HG02588 (cell line): ENCODE measurements at regions not wholly inside any gene's neighbourhood (a gene's known extent, or its start where the extent isn't known, plus 50 kb on each side); places are given as distances from the start of the nearest gene placed in this dataset.
"Not testable (repeated sequence)": the region's sequence is repeated elsewhere in the genome, so short reads cannot be mapped to it uniquely, and the experiment has no call there.

ENCODE experiments used
- ATAC-seq: cut with Tn5 transposase; IDR thresholded peaks from one replicate; pipeline ENCODE4 v1.9.1; 2021; ENCODE audit warnings: mild to moderate bottlenecking, moderate library complexity; ENCODE audit not compliant: unreplicated experiment

GRCh38 chrX:42832764-42833549, 55.0 kb upstream of the PPP1R2C start:
- no peak for ATAC-seq

GRCh38 chrX:42833550-42833940, 55.6 kb upstream of the PPP1R2C start:
- not testable (repeated sequence) for ATAC-seq

- no peak for ATAC-seq
Observed at GRCh38 chrX:42837101-42837726, 59.3 kb upstream of the PPP1R2C start.

- ATAC-seq = no peak
Observed at GRCh38 chrX:42837747-42838146, 59.8 kb upstream of the PPP1R2C start.

GRCh38 chrX:42839632-42840031, 61.7 kb upstream of the PPP1R2C start:
- no peak for ATAC-seq

GRCh38 chrX:42846741-42847140, 68.8 kb upstream of the PPP1R2C start:
- ATAC-seq = no peak

- no peak for ATAC-seq
Observed at GRCh38 chrX:42855259-42855658, 77.3 kb upstream of the PPP1R2C start.

- no peak for ATAC-seq
Observed at GRCh38 chrX:42857766-42858165, 79.8 kb upstream of the PPP1R2C start.

- no peak for ATAC-seq
Observed at GRCh38 chrX:42869011-42869410, 91.0 kb upstream of the PPP1R2C start.

- peak; percentile 81 for ATAC-seq
Observed at GRCh38 chrX:42869659-42870476, 91.9 kb upstream of the PPP1R2C start.

- no peak for ATAC-seq
Observed at GRCh38 chrX:42886519-42886918, 108.6 kb upstream of the PPP1R2C start.

GRCh38 chrX:42900947-42901346, 123.0 kb upstream of the PPP1R2C start:
- ATAC-seq = no peak

- ATAC-seq = no peak
Observed at GRCh38 chrX:42902513-42902912, 124.5 kb upstream of the PPP1R2C start.

GRCh38 chrX:42920752-42921151, 142.8 kb upstream of the PPP1R2C start:
- no peak for ATAC-seq

GRCh38 chrX:42930071-42930470, 152.1 kb upstream of the PPP1R2C start:
- no peak for ATAC-seq

- no peak for ATAC-seq
Observed at GRCh38 chrX:42930951-42931350, 153.0 kb upstream of the PPP1R2C start.

- no peak for ATAC-seq
Observed at GRCh38 chrX:42933187-42933586, 155.2 kb upstream of the PPP1R2C start.

- ATAC-seq = peak; percentile 98
Observed at GRCh38 chrX:42934020-42934726, 156.2 kb upstream of the PPP1R2C start.

GRCh38 chrX:42941671-42942070, 163.7 kb upstream of the PPP1R2C start:
- no peak for ATAC-seq

- ATAC-seq = peak; percentile 65
Observed at GRCh38 chrX:42943051-42943974, 165.3 kb upstream of the PPP1R2C start.
